AG09309 (cell line): ENCODE measurements at regions not wholly inside any gene's neighbourhood (a gene's known extent, or its start where the extent isn't known, plus 50 kb on each side); places are given as distances from the start of the nearest gene placed in this dataset.

ENCODE experiments used
- DNase-seq: peaks from one replicate; pipeline ENCODE4 v3.0.0-alpha.2; 2010; ENCODE audit warnings: low read depth
- H3K4me3 ChIP-seq: 2 replicates; pipeline ENCODE4 v1.5.1; 2011; ENCODE audit warnings: mild to moderate bottlenecking, low read depth, low read length, moderate library complexity; ENCODE audit not compliant: control insufficient read depth
- TF ChIP-seq, protein P1 (sequence below): IDR thresholded peaks from 2 replicates; pipeline ENCODE4 v1.5.1; 2011; ENCODE audit warnings: mild to moderate bottlenecking, low read depth, low read length, inconsistent platforms; ENCODE audit not compliant: insufficient read depth, control insufficient read depth; ENCODE audit errors: missing control alignments

DNA sequence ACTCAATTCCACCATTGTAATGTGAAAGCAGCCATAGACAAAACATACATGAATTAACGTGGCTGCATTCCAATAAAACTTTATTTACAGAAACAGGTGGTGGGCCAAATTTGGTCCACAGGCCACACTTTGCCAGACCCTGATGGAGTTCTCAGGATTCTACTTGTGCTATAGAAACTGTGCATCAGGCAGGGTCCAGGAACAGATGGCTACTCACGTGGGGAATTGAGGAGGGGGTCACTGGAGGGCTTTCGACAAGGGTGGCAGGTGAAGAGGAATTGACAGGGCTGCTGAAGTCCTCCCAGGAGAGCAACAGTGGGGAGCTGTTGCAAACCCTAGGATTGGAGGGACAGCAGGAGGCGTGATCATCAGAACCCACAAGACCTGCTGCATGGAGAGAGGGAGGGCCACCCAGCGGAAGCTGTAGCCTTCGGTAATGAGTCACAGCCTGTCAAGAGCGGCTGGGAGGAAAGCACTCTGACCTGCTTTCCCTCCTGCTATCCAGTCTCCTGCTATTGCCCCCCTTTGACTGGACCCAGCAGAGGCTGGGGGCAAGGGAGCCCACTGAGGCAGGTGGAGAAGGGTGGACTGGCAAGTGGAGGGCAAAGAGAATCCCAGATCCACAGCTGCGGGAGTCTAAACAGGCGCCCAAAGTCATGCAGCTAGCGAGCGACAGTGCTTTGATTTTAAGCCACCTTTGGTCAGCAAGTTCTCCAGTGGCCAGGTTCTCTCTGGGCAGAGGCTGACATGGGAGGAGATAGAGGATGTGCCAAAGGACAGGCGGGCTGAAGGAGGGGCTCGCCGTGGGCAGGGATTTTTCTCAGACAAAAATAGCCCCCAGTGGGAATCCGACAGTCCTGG is 138.3 kb upstream of the SMIM23 start:
- TF ChIP-seq, protein P1, sequence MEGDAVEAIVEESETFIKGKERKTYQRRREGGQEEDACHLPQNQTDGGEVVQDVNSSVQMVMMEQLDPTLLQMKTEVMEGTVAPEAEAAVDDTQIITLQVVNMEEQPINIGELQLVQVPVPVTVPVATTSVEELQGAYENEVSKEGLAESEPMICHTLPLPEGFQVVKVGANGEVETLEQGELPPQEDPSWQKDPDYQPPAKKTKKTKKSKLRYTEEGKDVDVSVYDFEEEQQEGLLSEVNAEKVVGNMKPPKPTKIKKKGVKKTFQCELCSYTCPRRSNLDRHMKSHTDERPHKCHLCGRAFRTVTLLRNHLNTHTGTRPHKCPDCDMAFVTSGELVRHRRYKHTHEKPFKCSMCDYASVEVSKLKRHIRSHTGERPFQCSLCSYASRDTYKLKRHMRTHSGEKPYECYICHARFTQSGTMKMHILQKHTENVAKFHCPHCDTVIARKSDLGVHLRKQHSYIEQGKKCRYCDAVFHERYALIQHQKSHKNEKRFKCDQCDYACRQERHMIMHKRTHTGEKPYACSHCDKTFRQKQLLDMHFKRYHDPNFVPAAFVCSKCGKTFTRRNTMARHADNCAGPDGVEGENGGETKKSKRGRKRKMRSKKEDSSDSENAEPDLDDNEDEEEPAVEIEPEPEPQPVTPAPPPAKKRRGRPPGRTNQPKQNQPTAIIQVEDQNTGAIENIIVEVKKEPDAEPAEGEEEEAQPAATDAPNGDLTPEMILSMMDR: peak; percentile 25
- peak; percentile 29 for DNase-seq
- H3K4me3 ChIP-seq: no peak overlapping the region

DNA sequence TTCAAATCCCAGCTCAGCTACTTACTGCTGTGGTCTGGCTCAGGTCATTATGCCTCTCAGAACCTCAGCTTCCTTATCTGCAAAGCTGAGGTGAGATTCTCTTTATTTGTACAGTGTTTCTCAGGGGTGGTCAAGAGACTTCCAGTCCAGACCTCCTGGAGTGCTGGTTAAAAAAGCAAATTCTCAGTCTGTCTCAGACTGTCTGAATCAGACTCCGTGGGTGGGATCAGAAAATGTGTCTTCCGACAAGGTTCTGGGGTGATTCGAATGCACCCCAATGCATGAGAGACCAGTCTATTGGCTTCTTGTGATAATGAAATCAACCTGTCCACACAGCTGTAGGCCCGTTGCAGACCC is 137.7 kb upstream of the SMIM23 start:
- no peak for DNase-seq
- H3K4me3 ChIP-seq: no peak overlapping the region
- TF ChIP-seq, protein P1: no peak

DNA sequence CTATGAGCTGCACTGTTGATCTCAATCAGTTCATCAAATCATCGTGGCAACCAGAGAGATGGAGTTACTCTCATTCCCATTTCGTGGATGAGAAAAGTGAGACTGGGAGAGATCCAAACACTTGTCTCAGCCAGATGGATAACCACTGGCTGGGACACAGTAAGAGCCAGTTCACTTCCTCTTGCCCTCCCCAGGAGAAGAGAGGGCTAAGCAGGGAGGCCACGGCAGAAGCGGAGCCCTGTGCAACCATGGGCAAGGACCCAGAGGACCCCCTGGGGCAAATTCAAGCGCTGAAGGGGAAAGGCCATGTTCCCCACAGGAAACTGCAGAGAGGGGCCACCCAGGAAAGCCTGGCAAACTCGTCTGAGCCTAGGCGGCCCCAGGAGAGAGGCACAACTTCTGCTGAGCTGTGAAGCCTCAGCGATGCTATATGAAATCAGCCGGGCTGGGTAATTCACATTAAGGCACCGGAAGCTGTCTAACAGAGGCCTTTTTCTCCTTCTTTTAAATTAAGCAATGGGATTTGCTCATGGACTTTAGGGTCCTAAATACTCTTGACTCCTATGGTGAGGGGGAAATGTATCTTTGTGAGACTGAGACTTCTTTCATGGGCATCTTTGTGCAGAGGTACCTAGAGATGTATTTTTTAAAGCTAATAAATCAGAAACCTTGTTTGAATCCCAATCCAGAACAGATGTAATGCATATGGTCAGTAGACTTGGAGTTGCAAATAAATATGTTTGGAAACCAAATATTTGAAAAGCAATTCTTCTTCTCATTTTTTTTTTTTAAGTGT is 137.1 kb upstream of the SMIM23 start:
- no peak overlapping the region for H3K4me3 ChIP-seq
- TF ChIP-seq, protein P1: no peak
- no peak for DNase-seq

DNA sequence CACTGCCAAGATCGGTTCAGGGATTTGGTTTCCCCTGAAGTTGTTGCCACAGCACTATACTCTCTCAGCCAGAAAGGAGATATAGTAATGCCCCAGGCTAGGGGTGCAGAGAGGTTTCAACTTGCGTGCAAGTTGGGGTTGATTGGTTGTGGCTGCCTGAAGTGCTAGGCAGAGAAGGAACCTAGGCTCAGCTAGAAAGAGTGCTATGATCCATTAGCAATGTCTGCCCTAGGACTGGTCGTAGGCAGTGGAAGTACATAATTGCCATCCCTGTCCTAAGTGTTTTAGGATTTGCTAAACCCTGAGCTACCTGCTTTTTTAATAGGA is 136.6 kb upstream of the SMIM23 start:
- no peak overlapping the region for H3K4me3 ChIP-seq
- DNase-seq: no peak
- TF ChIP-seq, protein P1: no peak

DNA sequence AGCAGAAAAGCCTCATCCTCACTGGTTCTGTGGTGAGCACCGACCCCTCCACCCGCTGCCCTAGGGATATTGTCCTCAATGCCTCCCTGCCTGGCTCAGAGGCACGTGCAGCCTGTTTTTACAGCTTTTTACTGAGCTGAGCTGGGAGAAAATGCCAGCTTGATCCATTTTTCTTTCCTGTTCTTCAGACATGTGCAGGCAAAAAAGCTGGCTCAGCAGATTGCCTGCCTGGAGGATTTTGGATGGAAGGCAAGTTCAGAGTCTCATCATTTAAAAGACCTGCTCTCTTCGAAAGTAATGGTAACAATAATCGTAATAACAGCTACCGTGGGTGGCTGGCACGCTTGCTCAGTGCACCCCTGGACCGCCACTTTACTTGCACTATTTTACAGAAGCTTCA is 135.0 kb upstream of the SMIM23 start:
- DNase-seq: no peak
- no peak overlapping the region for H3K4me3 ChIP-seq
- TF ChIP-seq, protein P1: no peak

DNA sequence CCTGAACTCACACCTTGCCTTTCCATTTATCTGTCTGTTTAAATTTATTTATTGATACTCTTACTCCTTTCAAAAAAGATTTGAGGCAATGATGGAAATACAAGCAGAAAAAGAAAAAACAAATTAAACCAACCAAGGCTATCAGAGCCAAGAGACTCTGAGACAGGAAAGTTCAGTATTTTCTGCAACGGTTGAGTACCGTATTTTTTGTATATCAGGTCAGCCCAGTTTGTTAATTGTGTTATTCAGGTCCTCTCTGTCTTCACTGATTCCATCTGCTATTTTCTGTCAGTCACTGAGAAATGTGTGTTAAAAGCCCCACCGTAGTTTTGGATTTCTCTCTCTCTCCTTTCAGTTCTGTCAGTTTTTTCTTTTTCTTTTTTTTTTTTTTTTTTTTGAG is 134.5 kb upstream of the SMIM23 start:
- no peak for DNase-seq
- TF ChIP-seq, protein P1: no peak
- H3K4me3 ChIP-seq: no peak overlapping the region
